ENCODE measurements at regions not wholly inside any gene's neighbourhood (a gene's known extent, or its start where the extent isn't known, plus 50 kb on each side); places are given as distances from the start of the nearest gene placed in this dataset.

- ATAC-seq = no peak
- no peak for TF ChIP-seq ZC3H10 (CRISPR knock-in tag; IDR thresholded peaks at IDR 0.05)
- TF ChIP-seq ZFP30 (CRISPR knock-in tag; IDR thresholded peaks at IDR 0.05) = no peak
- TF ChIP-seq ESRRG (CRISPR knock-in tag; IDR thresholded peaks at IDR 0.05) = no peak
- no peak for TF ChIP-seq SNAI2 (CRISPR knock-in tag; IDR thresholded peaks at IDR 0.05)
- TF ChIP-seq PATZ1 (CRISPR knock-in tag; IDR thresholded peaks at IDR 0.05; ENCODE audit: borderline replicate concordance) = no peak
These were observed 374.1 kb upstream of the POU3F1 start for GRCh38 chr1:38420666-38421065.

GRCh38 chr1:38418195-38419030, 371.8 kb upstream of the POU3F1 start:
- TF ChIP-seq CSDC2 (CRISPR knock-in tag; IDR thresholded peaks at IDR 0.05) (no peak), ZNF70 (CRISPR knock-in tag; IDR thresholded peaks at IDR 0.05) (no peak), ZNF565 (CRISPR knock-in tag; conservative IDR thresholded peaks at IDR 0.05; ENCODE audit: low read depth) (no peak), TCF4 (CRISPR knock-in tag; IDR thresholded peaks at IDR 0.05; ENCODE audit: borderline replicate concordance) (no peak), TOX (CRISPR knock-in tag; IDR thresholded peaks at IDR 0.05; ENCODE audit: borderline replicate concordance) (no peak)
- ATAC-seq = no peak

- no peak for ATAC-seq
- TF ChIP-seq TOX (CRISPR knock-in tag; IDR thresholded peaks at IDR 0.05; ENCODE audit: borderline replicate concordance) (no peak), RARB (CRISPR knock-in tag; IDR thresholded peaks at IDR 0.05) (no peak), POU6F1 (CRISPR knock-in tag; IDR thresholded peaks at IDR 0.05; ENCODE audit: borderline replicate concordance, low read depth) (no peak), GLIS3 (CRISPR knock-in tag; IDR thresholded peaks at IDR 0.05) (no peak), OSR1 (CRISPR knock-in tag; IDR thresholded peaks at IDR 0.05) (no peak), ZFP30 (CRISPR knock-in tag; IDR thresholded peaks at IDR 0.05) (no peak), SNAI2 (CRISPR knock-in tag; IDR thresholded peaks at IDR 0.05) (no peak), CREB5 (CRISPR knock-in tag; IDR thresholded peaks at IDR 0.05; ENCODE audit: low read depth) (no peak), ZC3H10 (CRISPR knock-in tag; IDR thresholded peaks at IDR 0.05) (no peak), ZNF70 (CRISPR knock-in tag; IDR thresholded peaks at IDR 0.05) (no peak)
These were observed 357.1 kb upstream of the POU3F1 start for GRCh38 chr1:38403667-38404066.

- TF ChIP-seq ISL1 (CRISPR knock-in tag; IDR thresholded peaks at IDR 0.05) = no peak
- TF ChIP-seq ARNTL (CRISPR knock-in tag; IDR thresholded peaks at IDR 0.05; ENCODE audit: borderline replicate concordance, low read depth) = no peak
- TF ChIP-seq ESRRG (CRISPR knock-in tag; IDR thresholded peaks at IDR 0.05) = no peak
- TF ChIP-seq OSR1 (CRISPR knock-in tag; IDR thresholded peaks at IDR 0.05) = no peak
- no peak for TF ChIP-seq CSDC2 (CRISPR knock-in tag; IDR thresholded peaks at IDR 0.05)
- TF ChIP-seq BACH2 (CRISPR knock-in tag; IDR thresholded peaks at IDR 0.05; ENCODE audit: borderline replicate concordance) = no peak
- no peak for TF ChIP-seq SNAI2 (CRISPR knock-in tag; IDR thresholded peaks at IDR 0.05)
- no peak for TF ChIP-seq CSRNP3 (CRISPR knock-in tag; IDR thresholded peaks at IDR 0.05)
- TF ChIP-seq ZFP30 (CRISPR knock-in tag; IDR thresholded peaks at IDR 0.05) = no peak
- TF ChIP-seq TOX (CRISPR knock-in tag; IDR thresholded peaks at IDR 0.05; ENCODE audit: borderline replicate concordance) = no peak
These were observed 355.7 kb upstream of the POU3F1 start for GRCh38 chr1:38402230-38402815.

More at GRCh38 chr1:38402230-38402815, 355.7 kb upstream of the POU3F1 start:
- no peak for ATAC-seq

Measured in SK-N-SH treated with all-trans-retinoic acid at 6 μM for 48 hours (cell line).